GM21717 (cell line): ENCODE measurements at regions not wholly inside any gene's neighbourhood (a gene's known extent, or its start where the extent isn't known, plus 50 kb on each side); places are given as distances from the start of the nearest gene placed in this dataset.

Experiments
- ATAC-seq: cut with Tn5 transposase; IDR thresholded peaks from one replicate; pipeline ENCODE4 v1.9.1; 2021; ENCODE audit warnings: mild to moderate bottlenecking, moderate library complexity; ENCODE audit not compliant: unreplicated experiment

DNA sequence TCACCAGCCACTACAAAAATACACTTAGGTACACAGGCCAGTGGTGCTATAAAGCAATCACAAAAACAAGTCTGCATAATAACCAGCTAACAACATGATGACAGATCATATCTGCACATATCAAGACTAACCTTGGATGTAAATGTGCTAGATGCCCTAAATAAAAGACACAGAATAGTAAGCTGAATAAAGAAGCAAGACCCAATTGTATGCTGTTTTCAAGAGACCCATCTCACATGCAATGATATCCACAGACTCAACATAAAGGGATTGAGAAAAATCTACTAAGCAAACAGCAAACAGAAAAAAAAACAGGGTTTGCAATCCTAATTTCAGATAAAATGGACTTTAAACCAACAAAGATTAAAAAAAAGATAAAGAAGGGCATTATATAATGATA, 505.4 kb upstream of the FZD8 start:
- no peak for ATAC-seq

GRCh38 chr10:36141856-36142560, 499.9 kb upstream of the FZD8 start:
- ATAC-seq = no peak

DNA sequence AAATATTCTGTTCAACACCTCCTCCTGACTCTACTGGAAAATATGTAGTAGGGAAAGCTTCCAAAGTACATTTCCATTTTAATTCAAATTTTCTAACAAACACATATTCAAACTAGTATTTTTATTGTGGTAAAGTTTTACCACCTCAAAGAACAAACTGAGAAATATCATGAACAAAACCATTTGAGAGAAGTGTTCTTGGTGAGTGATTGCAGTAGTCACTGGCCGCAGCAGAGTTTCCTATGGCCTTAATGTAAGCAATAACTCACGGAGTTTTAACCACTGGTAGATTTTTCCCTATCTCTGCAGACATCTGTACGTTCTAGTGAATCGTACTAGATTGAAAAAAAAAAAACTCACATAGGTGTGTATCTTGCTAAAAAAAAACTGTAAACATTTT, 487.0 kb upstream of the FZD8 start:
- no peak for ATAC-seq

DNA sequence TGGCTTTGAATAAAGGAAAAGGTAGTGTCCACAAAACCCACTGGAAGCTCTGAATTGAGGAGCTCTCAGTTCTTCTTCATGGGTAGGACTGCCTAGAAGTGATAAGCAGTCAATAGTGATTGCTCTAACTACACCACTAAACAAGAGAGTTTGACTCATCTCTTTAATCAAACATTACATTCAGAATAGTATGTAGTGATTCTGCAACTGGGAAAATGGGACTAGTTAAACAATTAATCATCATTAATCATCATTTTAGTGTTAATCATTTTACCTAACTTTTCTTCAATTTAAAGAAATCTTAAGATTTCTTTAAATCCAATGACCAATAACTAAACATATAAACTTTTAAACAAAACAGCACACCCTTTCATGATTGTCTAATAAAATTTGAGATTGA, 484.0 kb upstream of the FZD8 start:
- ATAC-seq = no peak

- ATAC-seq = no peak
Observed at GRCh38 chr10:36119455-36119854, 477.4 kb upstream of the FZD8 start.

GRCh38 chr10:36118314-36118713, 476.2 kb upstream of the FZD8 start:
- ATAC-seq = no peak

DNA sequence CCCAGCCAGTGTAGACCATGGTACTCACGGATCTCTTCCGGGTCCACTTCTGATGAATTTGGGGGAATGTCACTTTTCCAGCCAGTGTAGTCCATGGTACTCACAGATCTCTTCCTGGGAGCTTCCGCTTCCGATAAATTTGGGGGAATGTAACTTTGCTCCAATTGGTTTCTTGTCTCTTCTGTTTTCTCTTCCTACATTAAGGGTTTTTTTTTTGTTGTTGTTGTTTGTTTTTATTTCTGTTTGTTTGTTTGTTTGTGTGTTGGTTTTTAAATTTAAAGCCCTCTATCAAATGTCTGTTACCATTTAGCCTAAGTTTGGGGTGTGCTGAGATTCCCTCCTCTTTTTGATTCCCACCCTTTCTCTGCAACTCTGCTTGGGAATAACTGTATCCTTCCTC, 475.8 kb upstream of the FZD8 start:
- ATAC-seq = no peak

GRCh38 chr10:36117231-36117630, 475.1 kb upstream of the FZD8 start:
- no peak for ATAC-seq

DNA sequence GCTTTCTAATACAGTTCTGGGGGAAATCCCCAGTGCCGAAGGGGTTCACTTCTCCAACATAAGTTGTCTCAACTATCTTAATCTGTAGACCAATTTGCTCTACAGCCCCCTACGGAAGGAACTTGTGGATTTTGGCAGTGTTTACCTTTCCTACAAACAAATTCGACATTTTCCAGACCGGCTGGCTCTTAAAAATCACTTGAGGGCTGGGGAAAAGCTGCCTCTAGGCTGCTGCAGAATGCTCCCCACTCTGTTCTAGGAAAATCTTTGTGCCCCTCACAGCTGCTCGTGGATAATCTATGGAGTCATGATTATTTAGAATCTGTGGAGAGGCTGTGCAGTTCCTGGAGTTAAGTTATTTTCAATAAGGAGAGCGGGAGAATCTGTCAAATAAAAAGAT, 474.6 kb upstream of the FZD8 start:
- no peak for ATAC-seq

DNA sequence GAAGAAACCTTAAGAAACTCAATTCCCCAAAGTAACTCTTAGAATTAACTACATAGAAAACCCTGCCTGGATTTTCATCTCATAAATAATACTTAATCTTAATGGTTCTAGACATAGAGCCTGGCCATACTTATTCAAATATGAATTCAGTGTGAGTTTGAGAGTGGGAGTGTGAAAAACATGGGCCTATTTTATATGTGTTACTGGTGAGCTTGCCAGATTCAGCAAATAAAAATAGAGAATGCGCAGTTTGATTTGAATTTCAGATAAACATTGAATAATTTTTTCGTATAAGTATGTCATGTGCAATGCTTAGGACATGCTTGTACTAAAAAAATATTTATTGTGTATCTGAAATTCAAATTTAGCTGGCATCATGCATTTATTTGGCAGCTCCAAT, 473.9 kb upstream of the FZD8 start:
- ATAC-seq = no peak

GRCh38 chr10:36115364-36115763, 473.3 kb upstream of the FZD8 start:
- no peak for ATAC-seq

DNA sequence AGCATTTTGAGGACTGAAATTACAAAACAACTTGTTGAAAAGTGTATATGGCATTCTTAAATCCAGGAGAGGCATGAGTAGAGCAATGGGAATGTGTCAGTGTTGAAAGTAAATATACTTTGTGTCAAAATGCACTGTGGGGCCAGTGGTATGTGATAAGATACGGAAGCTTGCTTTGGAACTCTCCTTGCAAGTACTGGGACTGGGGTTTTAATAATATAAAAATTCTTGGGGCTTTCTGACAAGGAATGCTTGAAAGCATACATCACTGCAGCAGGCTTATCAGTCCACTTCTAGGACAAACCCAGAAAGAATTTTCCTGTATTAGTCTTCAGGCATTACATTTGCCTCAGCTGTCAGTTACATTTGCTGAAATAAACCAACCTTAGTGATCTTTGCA, 472.8 kb upstream of the FZD8 start:
- no peak for ATAC-seq

DNA sequence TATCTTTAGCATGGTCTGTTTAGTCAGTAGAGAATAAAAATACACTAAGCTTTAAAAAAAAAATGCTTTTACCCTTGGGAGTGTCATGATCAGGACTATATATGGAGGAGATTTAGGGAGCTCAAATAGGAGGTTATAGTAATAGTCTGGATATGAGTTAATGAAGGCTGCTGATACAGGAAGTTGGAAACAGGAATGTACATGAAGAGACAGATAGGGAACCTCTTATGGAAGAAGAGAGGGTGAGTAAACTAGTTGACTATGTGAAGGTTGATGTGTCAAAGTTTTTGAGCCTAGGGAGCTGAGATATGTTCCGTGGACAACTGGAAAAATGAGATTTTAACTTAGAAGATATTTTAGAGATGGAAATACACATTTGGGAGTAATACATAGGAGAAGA, 472.0 kb upstream of the FZD8 start:
- ATAC-seq = no peak

DNA sequence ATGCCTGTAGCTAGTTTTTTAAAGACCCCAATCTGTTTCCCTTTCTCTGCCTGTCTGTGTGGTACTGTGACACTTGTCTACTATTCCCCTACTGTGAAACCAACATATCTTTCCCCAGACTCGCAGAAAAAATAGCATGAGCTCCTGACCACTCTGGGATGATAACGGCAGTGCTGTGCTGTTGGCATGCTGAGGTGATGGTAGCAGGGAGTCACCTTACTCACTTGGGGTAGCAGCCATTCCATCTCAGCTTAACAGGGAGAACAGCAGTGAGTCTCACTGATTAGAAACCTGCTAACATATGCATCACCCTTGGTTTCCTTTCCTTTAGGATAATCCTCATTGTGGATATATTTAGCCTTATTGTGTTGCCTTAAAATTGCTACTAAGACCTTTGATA, 469.6 kb upstream of the FZD8 start:
- no peak for ATAC-seq

DNA sequence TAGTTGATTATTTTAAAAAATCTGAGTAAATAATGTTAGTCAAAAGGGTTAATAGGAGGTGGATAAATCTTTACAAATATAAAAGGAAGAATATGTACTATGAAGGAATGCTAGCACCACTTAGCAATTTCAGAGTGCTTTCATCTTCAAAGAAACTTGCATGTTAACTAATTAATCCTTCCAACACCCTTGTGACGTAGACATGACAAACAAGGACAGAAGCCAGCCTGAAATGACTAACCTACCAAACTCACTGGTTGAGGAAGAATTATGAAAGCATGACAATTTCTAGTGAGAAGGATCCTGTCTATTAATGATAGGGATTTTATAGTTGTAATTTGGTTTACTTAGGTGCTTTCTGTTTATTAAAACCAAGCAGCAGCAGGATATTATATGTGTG, 468.0 kb upstream of the FZD8 start:
- no peak for ATAC-seq

DNA sequence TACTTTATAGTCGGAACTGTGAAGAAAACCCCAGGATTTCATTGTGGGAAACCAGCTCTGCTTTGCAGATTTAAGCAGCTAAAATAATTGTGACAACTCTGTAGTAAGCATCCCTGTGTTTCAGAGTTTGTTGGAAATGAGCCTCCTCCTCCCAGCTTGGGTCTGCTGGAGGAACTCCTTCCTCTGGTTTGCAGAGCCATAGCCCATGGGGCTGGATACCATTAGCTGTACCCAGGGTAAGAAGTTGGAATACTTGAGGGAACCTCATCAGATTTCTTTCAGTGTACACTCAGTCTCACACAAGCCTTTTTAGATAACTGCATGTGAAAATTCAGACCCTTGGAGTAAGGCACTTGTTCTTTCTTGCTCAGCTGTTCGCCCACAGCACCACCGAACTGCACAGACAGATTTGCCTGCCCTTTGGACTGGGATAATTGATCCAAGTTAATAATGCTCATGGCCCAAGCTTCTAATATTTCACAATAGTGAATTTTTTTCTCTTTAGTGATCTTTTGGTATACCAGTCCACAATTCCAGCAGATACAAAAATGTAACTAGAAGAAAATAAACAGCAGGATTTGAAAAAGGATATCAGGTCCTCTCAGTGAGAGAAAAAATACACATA, 467.4 kb upstream of the FZD8 start:
- no peak for ATAC-seq

DNA sequence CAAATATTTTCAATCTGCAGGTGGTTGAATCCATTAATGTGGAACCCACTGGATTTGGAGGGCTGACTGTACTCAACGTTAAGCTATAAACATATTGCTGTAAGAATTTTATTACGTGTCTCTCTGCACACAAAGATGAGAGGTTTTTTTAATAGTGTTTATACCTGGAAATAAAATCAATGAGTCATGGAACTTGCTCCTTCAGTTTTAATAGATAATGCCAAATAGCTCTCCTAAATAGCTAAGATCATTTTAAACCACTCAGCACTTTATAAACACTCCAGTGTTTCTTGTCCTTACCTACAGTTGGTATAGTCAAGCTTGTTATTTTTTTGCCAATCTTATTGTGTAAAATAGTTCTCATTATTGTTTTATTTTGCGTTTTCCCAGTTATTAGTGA, 455.6 kb upstream of the FZD8 start:
- ATAC-seq = no peak

GRCh38 chr10:36096576-36096975, 454.5 kb upstream of the FZD8 start:
- ATAC-seq = no peak

GRCh38 chr10:36094096-36094495, 452.0 kb upstream of the FZD8 start:
- ATAC-seq = no peak

GRCh38 chr10:36092116-36092515, 450.0 kb upstream of the FZD8 start:
- ATAC-seq = no peak

- ATAC-seq = no peak
Observed at GRCh38 chr10:36091007-36091406, 448.9 kb upstream of the FZD8 start.

DNA sequence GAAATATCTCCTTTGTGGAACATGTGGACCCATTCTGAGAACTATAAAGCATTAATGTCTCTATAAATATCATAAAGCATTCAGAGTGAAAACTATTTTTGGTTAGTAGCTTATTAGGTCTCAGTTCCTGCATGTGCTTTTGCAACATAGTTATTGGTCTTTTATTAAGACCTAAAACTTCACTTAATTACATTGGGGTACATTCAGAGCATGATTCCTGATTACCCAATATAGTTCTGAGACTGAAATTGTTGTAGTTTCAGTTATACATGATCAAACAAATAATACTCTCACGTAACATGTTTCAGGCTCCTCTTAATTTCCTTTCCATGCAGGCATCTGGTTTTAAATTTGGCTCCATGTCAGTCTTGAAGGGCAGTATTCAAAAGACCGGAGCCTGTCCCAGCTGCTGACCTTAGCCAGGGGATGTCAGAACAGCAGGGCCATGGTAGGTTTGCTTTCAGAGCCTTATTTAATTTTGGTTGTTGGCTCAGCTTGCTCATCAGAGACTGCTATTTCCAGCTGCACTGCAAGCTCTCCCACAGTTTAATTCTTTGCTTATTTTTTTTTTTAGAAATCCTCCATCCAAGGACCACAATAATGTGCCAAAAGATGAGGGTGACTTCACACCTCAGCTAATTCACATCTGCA, 447.8 kb upstream of the FZD8 start:
- no peak for ATAC-seq
